CD4-positive, alpha-beta T cell (primary cell): ENCODE measurements at regions not wholly inside any gene's neighbourhood (a gene's known extent, or its start where the extent isn't known, plus 50 kb on each side); places are given as distances from the start of the nearest gene placed in this dataset.

Experiments used
- ATAC-seq: fragments of 200-7000 bp; cut with Tn5 transposase; one replicate; pipeline ENCODE4 v1.10.0; 2022; ENCODE audit warnings: mild to moderate bottlenecking; ENCODE audit not compliant: poor library complexity
- CTCF ChIA-PET: fragments of 350-600 bp; sonication (Branson Sonifier 250); formaldehyde crosslinking; loops from one replicate; lab custom pipeline; 2021; ENCODE audit warnings: antibody characterized with exemption, inconsistent platforms; lab: Charles Lee
- POLR2A ChIA-PET: fragments of 350-600 bp; sonication (Branson Sonifier 250); formaldehyde crosslinking; loops from one replicate; lab custom pipeline; 2021; ENCODE audit warnings: antibody characterized with exemption, inconsistent platforms; lab: Charles Lee
- DNase-seq, 14 experiments: peaks; one replicate each; pipeline ENCODE4 v3.0.0-alpha.2; 2013 to 2020; ENCODE audit warnings: mixed read lengths in 2 of 14
- H3K27ac ChIP-seq, 2 donors: one replicate each; pipeline versions ENCODE4 v1.5.1 to v1.7.0; 2013; ENCODE audit warnings: low read length in 2 of 2, low read depth in 1 of 2, mild to moderate bottlenecking in 1 of 2
- H3K27me3 ChIP-seq, 2 experiments: 1 replicate in 1 of 2; 2 replicates in 1 of 2; pipeline versions ENCODE4 v1.6.1 to v1.7.0; 2013; ENCODE audit warnings: low read length in 2 of 2, control low read depth in 1 of 2, mild to moderate bottlenecking in 1 of 2, moderate library complexity in 1 of 2; ENCODE audit not compliant: insufficient read depth in 2 of 2, control insufficient read depth in 1 of 2
- H3K36me3 ChIP-seq: one replicate; pipeline ENCODE4 v1.6.1; 2013; ENCODE audit warnings: low read length, control low read depth; ENCODE audit not compliant: insufficient read depth
- H3K4me1 ChIP-seq: one replicate; pipeline ENCODE4 v1.6.1; 2013; ENCODE audit warnings: low read length, control low read depth; ENCODE audit not compliant: insufficient read depth
- H3K4me3 ChIP-seq: one replicate; pipeline ENCODE4 v1.5.1; 2013; ENCODE audit warnings: mild to moderate bottlenecking, low read length, moderate library complexity
- H3K9me3 ChIP-seq, 2 experiments: 1 replicate in 1 of 2; 2 replicates in 1 of 2; pipeline versions ENCODE4 v1.6.1 to v1.7.0; 2013; ENCODE audit warnings: low read length in 2 of 2, mild to moderate bottlenecking in 2 of 2, control low read depth in 1 of 2, moderate library complexity in 1 of 2; ENCODE audit not compliant: control insufficient read depth in 1 of 2, insufficient read depth in 1 of 2
- H3K27ac Mint-ChIP-seq: one replicate; pipeline ENCODE4 v1.8.0; 2020; ENCODE audit warnings: mixed read lengths
- H3K27me3 Mint-ChIP-seq: one replicate; pipeline ENCODE4 v1.8.0; 2021; ENCODE audit warnings: mixed read lengths
- H3K36me3 Mint-ChIP-seq: one replicate; pipeline ENCODE4 v1.8.0; 2021; ENCODE audit warnings: low read depth, mixed read lengths
- H3K4me1 Mint-ChIP-seq: one replicate; pipeline ENCODE4 v1.8.0; 2021; ENCODE audit warnings: low read depth, mixed read lengths
- H3K4me3 Mint-ChIP-seq: one replicate; pipeline ENCODE4 v1.8.0; 2020; ENCODE audit warnings: mild to moderate bottlenecking, mixed read lengths
- H3K9me3 Mint-ChIP-seq: one replicate; pipeline ENCODE4 v1.8.0; 2020; ENCODE audit warnings: mixed read lengths
- intact Hi-C, 2 experiments: fragments of 100-400 bp; cut with DNase I in 1 of 2; cut with micrococcal nuclease in 1 of 2; formaldehyde crosslinking; loops; one replicate each; pipeline versions ENCODE4 v1.15.1 to v1.9.0; 2023 to 2025; cut with DNase I, micrococcal nuclease
- TF ChIP-seq, protein P1 (sequence below): fragments of 200-600 bp; IDR thresholded peaks from one replicate; pipeline ENCODE4 v1.8.0; 2022; ENCODE audit warnings: antibody characterized with exemption, mild to moderate bottlenecking

DNA sequence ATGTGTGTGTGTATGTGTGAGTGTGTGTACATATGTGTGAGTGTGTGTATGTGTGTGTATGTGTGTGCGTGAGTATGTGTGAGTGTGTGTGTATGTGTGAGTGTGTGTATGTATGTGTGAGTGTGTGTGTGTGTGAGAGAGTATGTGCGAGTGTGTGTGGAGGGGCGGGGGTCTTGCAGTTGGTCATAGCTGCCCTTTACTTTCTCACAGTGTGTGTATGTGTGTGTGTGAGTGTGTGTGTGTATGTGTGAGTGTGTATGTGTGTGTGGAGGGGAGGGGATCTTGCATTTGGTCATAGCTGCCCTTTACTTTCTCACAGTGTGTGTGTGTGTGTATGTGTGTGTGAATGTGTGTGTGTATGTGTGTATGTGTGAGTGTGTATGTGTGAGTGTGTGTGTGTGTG lies 74.8 kb upstream of the ENPP6 start:
- DNase-seq = no peak
- Mint-ChIP-seq H3K36me3 (no peaks in the 10 kb centered on the region), H3K27me3 (peaks cover 3% of the 10 kb centered on the region), H3K27ac (no peak overlapping the region), H3K4me3 (no peak overlapping the region), H3K4me1 (peaks cover 28% of the 10 kb centered on the region), H3K9me3 (no peaks in the 10 kb centered on the region)
- CTCF ChIA-PET = no interaction called here
- intact Hi-C loops = no loop called here
- no peak overlapping the region for H3K27ac ChIP-seq
- H3K36me3 ChIP-seq = no peaks in the 10 kb centered on the region
- POLR2A ChIA-PET = interaction anchor here (1.0 kb wide), 1 partner anchor 14 kb away, joined by 3 read pairs; no protein-coding TSS in a partner anchor
- no peaks in the 10 kb centered on the region for H3K9me3 ChIP-seq
- ATAC-seq = no peak
- TF ChIP-seq, protein P1, sequence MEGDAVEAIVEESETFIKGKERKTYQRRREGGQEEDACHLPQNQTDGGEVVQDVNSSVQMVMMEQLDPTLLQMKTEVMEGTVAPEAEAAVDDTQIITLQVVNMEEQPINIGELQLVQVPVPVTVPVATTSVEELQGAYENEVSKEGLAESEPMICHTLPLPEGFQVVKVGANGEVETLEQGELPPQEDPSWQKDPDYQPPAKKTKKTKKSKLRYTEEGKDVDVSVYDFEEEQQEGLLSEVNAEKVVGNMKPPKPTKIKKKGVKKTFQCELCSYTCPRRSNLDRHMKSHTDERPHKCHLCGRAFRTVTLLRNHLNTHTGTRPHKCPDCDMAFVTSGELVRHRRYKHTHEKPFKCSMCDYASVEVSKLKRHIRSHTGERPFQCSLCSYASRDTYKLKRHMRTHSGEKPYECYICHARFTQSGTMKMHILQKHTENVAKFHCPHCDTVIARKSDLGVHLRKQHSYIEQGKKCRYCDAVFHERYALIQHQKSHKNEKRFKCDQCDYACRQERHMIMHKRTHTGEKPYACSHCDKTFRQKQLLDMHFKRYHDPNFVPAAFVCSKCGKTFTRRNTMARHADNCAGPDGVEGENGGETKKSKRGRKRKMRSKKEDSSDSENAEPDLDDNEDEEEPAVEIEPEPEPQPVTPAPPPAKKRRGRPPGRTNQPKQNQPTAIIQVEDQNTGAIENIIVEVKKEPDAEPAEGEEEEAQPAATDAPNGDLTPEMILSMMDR = no peak
- H3K27me3 ChIP-seq = no peaks in the 10 kb centered on the region
- no peak overlapping the region for H3K4me3 ChIP-seq
- H3K4me1 ChIP-seq = peaks cover 17% of the 10 kb centered on the region

- Mint-ChIP-seq H3K4me1 (peaks cover 28% of the 10 kb centered on the region), H3K27ac (no peak overlapping the region), H3K36me3 (no peaks in the 10 kb centered on the region), H3K4me3 (no peak overlapping the region), H3K9me3 (no peaks in the 10 kb centered on the region), H3K27me3 (no peaks in the 10 kb centered on the region)
- Histone ChIP-seq H3K4me3 (no peak overlapping the region), H3K27me3 (no peaks in the 10 kb centered on the region), H3K4me1 (peaks cover 18% of the 10 kb centered on the region), H3K36me3 (no peaks in the 10 kb centered on the region), H3K9me3 (no peaks in the 10 kb centered on the region), H3K27ac (no peak overlapping the region)
- CTCF ChIA-PET = no interaction called here
- DNase-seq = no peak
- intact Hi-C loops = no loop called here
- ATAC-seq = no peak
- POLR2A ChIA-PET = no interaction called here
- TF ChIP-seq, protein P1 = no peak
Observed at GRCh38 chr4:184289179-184289535, 71.5 kb upstream of the ENPP6 start.

DNA sequence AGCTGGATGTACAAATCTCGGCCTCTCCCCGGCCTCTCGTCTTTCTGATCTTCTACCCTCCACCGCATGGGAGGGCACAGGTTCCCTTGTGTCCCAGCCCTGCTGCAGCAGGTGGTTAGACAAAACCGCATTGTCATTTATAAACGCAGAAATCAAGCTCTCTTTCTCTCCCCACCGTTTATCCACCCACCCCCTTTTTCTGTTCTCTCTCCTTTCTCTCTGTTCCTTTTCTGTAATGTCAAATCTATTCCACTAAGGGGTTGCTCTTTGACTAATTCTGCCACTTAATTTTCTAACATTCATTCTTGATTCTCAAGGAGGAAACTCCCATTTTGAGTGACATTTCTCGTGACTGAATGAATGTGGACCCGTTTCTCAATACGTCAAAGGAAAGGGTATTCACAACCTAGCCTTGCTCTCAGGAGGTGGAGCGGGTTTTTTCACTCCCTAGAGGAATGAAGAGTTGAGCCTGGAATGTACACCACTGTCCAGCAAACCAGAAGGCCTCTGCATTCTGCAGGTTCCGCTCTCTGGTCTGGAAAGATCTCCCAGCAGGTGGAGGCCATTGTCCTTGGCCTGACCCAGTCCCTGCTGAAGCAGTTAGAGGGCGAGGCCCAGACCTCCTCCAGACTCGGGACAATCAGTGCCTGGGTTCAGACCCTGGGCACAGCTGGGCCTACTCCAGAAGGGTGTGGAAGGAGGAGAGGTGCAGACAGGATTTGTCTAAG lies 70.9 kb upstream of the ENPP6 start:
- Mint-ChIP-seq H3K4me3 (peak overlapping the region; percentile 34), H3K36me3 (no peaks in the 10 kb centered on the region), H3K9me3 (no peaks in the 10 kb centered on the region), H3K4me1 (peaks cover 28% of the 10 kb centered on the region), H3K27me3 (no peaks in the 10 kb centered on the region), H3K27ac (no peak overlapping the region)
- POLR2A ChIA-PET = interaction anchor here (1.1 kb wide), 1 partner anchor 9 kb away, joined by 3 read pairs; no protein-coding TSS in a partner anchor
- peak in 2 of 14 experiments; percentile 34 to 40 for DNase-seq
- Histone ChIP-seq H3K4me1 (peaks cover 21% of the 10 kb centered on the region), H3K27ac (no peak overlapping the region), H3K36me3 (no peaks in the 10 kb centered on the region), H3K4me3 (no peak overlapping the region), H3K27me3 (no peaks in the 10 kb centered on the region), H3K9me3 (no peaks in the 10 kb centered on the region)
- peak; percentile 29 for ATAC-seq
- intact Hi-C loops = no loop called here
- TF ChIP-seq, protein P1 = no peak
- CTCF ChIA-PET = interaction anchor here (1.5 to 2.3 kb wide), 2 partner anchors 9 to 24 kb away, joined by 5 to 10 read pairs; no protein-coding TSS in a partner anchor
